ENCODE measurements at regions not wholly inside any gene's neighbourhood (a gene's known extent, or its start where the extent isn't known, plus 50 kb on each side); places are given as distances from the start of the nearest gene placed in this dataset.

DNA sequence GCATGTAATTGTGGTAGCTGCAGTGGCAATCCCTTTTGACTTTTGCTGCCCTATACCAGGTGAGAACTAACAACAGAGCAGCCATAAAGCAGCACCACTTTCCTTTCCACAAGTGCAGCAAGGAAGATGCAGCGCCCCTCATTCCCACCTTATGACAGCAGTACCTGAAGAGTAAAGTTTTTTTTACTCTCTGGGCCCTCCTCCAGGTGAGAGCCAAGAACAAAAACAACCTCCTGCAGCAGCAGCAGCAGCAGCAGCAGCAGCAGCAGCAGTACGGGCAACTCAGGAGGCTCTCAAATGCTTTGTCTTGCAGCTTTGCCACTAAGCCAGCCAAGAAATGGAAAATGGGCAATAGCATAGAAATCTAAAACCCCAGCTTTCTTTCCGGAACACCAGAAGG, 397.5 kb downstream of the FIGN start:
- Histone ChIP-seq H3K4me3 (no peak overlapping the region), H3K4me1 (no peaks in the 10 kb centered on the region), H3K36me3 (no peaks in the 10 kb centered on the region), H3K27me3 (no peaks in the 10 kb centered on the region), H3K9me3 (no peaks in the 10 kb centered on the region), H3K27ac (no peak overlapping the region)
- 74 to 76% methylated on average over 2 to 3 of the region's 3 CpGs for WGBS, 2 donors
- no peak for TF ChIP-seq POLR2AphosphoS5 (IDR thresholded peaks at IDR 0.05)
- TF ChIP-seq, protein P1, sequence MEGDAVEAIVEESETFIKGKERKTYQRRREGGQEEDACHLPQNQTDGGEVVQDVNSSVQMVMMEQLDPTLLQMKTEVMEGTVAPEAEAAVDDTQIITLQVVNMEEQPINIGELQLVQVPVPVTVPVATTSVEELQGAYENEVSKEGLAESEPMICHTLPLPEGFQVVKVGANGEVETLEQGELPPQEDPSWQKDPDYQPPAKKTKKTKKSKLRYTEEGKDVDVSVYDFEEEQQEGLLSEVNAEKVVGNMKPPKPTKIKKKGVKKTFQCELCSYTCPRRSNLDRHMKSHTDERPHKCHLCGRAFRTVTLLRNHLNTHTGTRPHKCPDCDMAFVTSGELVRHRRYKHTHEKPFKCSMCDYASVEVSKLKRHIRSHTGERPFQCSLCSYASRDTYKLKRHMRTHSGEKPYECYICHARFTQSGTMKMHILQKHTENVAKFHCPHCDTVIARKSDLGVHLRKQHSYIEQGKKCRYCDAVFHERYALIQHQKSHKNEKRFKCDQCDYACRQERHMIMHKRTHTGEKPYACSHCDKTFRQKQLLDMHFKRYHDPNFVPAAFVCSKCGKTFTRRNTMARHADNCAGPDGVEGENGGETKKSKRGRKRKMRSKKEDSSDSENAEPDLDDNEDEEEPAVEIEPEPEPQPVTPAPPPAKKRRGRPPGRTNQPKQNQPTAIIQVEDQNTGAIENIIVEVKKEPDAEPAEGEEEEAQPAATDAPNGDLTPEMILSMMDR (IDR thresholded peaks at IDR 0.05), result no peak
- no peak for TF ChIP-seq POLR2A (IDR thresholded peaks at IDR 0.05)
- TF ChIP-seq EP300 (IDR thresholded peaks at IDR 0.05), result no peak
- ATAC-seq (ENCODE audit: low FRiP score in 2 of 2) (no peak), DNase-seq (no peak)

DNA sequence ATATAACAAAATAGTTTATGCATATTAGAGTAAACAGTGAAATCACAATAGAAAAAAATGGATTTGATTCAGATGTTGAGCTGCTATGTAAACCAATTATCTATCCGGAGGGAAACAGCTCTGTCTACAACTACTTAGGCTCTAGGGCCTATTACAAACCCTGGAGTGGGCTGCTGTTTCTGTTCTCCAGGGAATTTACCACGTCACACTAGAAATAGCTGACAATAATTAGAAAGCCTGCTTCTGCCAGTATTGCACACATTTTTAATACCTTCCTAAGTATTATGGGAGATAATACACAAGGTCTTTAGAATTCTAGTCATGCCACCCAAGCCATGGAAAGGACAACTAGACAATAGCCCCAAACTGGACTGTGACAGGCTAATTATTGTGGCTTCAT, 411.1 kb downstream of the FIGN start:
- H3K27ac ChIP-seq, result no peak overlapping the region
- TF ChIP-seq POLR2A (IDR thresholded peaks at IDR 0.05) (no peak), EP300 (IDR thresholded peaks at IDR 0.05) (no peak), POLR2AphosphoS5 (IDR thresholded peaks at IDR 0.05) (no peak)
- TF ChIP-seq, protein P1 (IDR thresholded peaks at IDR 0.05), result no peak
- no peak overlapping the region for H3K4me3 ChIP-seq
- no peaks in the 10 kb centered on the region for H3K9me3 ChIP-seq
- H3K27me3 ChIP-seq, result no peaks in the 10 kb centered on the region
- no peaks in the 10 kb centered on the region for H3K4me1 ChIP-seq
- DNase-seq, result no peak
- no peaks in the 10 kb centered on the region for H3K36me3 ChIP-seq
- no peak for ATAC-seq (ENCODE audit: low FRiP score in 2 of 2)
- WGBS, 2 donors, result 62 to 66% methylated on average over 2 of the region's 2 CpGs

DNA sequence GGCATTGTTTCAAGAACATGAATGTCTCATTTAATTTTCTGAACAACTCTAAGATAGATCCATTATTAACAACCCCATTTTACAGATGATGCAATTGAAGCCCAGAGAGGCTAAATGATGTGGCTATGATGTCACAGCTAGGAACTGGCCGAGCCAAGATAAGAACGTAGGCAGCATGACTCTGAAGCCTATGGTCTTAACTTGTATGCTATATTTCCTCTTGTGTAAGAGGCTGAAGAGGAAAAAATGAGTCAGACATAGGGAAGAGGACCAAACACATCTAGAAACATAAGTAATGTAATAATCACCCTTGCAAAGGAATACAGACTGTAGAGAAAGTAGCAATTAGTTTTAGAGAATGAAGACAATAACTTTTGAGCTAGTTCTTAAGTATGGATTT, 416.8 kb downstream of the FIGN start:
- no peaks in the 10 kb centered on the region for H3K36me3 ChIP-seq
- H3K27ac ChIP-seq, result no peak overlapping the region
- 48 to 74% methylated on average over 2 of the region's 2 CpGs for WGBS, 2 donors
- TF ChIP-seq POLR2AphosphoS5 (IDR thresholded peaks at IDR 0.05) (no peak), POLR2A (IDR thresholded peaks at IDR 0.05) (no peak), EP300 (IDR thresholded peaks at IDR 0.05) (no peak)
- TF ChIP-seq, protein P1 (IDR thresholded peaks at IDR 0.05), result no peak
- H3K4me3 ChIP-seq, result no peak overlapping the region
- no peaks in the 10 kb centered on the region for H3K9me3 ChIP-seq
- no peaks in the 10 kb centered on the region for H3K4me1 ChIP-seq
- no peaks in the 10 kb centered on the region for H3K27me3 ChIP-seq
- ATAC-seq (ENCODE audit: low FRiP score in 2 of 2) (no peak), DNase-seq (no peak)

DNA sequence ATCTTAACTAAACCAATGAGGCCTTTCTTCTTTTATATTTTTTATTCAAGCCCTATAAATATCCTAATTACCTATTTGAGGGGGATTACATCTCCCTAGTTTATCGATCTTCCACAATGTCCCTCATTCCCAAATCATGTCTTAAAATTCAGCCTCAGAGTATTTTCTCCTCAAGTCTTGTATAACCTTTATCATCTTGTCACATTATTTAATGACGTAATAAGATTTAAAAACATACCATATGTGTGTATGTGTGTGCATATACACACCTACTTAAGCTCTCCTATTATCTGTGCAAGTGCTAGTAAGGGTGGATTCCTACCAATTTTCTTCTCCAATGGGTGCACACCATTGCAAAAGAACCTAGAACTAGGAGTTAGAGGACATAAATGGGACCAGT, 421.1 kb downstream of the FIGN start:
- H3K4me3 ChIP-seq, result no peak overlapping the region
- no peak overlapping the region for H3K27ac ChIP-seq
- ATAC-seq (ENCODE audit: low FRiP score in 2 of 2) (no peak), DNase-seq (no peak)
- TF ChIP-seq, protein P1 (IDR thresholded peaks at IDR 0.05), result no peak
- no peak for TF ChIP-seq POLR2AphosphoS5 (IDR thresholded peaks at IDR 0.05)
- 68 to 89% methylated on average over 2 of the region's 2 CpGs for WGBS, 2 donors
- no peaks in the 10 kb centered on the region for H3K36me3 ChIP-seq
- H3K27me3 ChIP-seq, result no peaks in the 10 kb centered on the region
- no peaks in the 10 kb centered on the region for H3K9me3 ChIP-seq
- no peaks in the 10 kb centered on the region for H3K4me1 ChIP-seq

DNA sequence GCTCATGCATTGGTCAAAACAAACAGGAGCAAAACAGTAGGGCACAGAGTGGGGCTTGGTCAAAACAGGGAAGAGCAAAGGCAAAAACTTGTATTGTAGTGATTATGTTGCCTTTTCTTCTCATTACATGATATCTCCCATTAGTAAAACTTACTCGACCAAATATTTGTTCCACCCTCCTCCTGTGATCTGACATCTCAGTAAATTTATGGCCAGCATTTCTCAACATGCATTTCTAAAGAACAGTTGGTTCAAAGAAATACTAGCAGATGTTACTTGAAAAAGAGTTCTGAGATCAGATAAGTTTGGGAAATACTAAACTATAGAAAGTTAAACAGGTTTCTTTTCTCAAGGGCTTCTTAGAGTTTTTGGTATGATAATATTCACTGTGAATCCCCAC, 423.1 kb downstream of the FIGN start:
- no peaks in the 10 kb centered on the region for H3K9me3 ChIP-seq
- H3K4me3 ChIP-seq, result no peak overlapping the region
- no peaks in the 10 kb centered on the region for H3K4me1 ChIP-seq
- ATAC-seq (ENCODE audit: low FRiP score in 2 of 2) (no peak), DNase-seq (no peak)
- no peaks in the 10 kb centered on the region for H3K27me3 ChIP-seq
- 53 to 59% methylated on average over 1 of the region's 1 CpG for WGBS, 2 donors
- no peaks in the 10 kb centered on the region for H3K36me3 ChIP-seq
- TF ChIP-seq EP300 (IDR thresholded peaks at IDR 0.05) (no peak), POLR2AphosphoS5 (IDR thresholded peaks at IDR 0.05) (no peak), POLR2A (IDR thresholded peaks at IDR 0.05) (no peak)
- TF ChIP-seq, protein P1 (IDR thresholded peaks at IDR 0.05), result no peak
- no peak overlapping the region for H3K27ac ChIP-seq
